HCT116 (cell line): ENCODE measurements at regions not wholly inside any gene's neighbourhood (a gene's known extent, or its start where the extent isn't known, plus 50 kb on each side); places are given as distances from the start of the nearest gene placed in this dataset.

ENCODE experiments used
- CTCF ChIP-seq, 3 experiments: fragments of 200-600 bp in 1 of 3; sonication (generic) in 1 of 3; IDR thresholded peaks in 2 of 3; conservative IDR thresholded peaks in 1 of 3; 2 replicates each; pipeline ENCODE4 v1.5.1; 2012 to 2017; ENCODE audit warnings: low read depth in 2 of 3, low read length in 2 of 3, antibody characterized with exemption in 1 of 3, borderline replicate concordance in 1 of 3, control low read depth in 1 of 3, mild to moderate bottlenecking in 1 of 3, mixed read lengths in 1 of 3, mixed run types in 1 of 3, moderate library complexity in 1 of 3; ENCODE audit not compliant: insufficient read depth in 1 of 3
- POLR2AphosphoS5 ChIP-seq: IDR thresholded peaks from 2 replicates; pipeline ENCODE4 v1.6.1; 2011; ENCODE audit warnings: mild to moderate bottlenecking, low read depth, low read length, moderate library complexity

GRCh38 chr7:97595439-97595838, 136.4 kb upstream of the TAC1 start:
- TF ChIP-seq CTCF (IDR thresholded peaks at IDR 0.05 in 2 of 3, conservative IDR thresholded peaks at IDR 0.05 in 1 of 3; ENCODE audit: borderline replicate concordance in 1 of 3, insufficient read depth in 1 of 3, low read depth in 2 of 3, low read length in 2 of 3) = no peak
- no peak for TF ChIP-seq POLR2AphosphoS5
